ENCODE measurements at regions not wholly inside any gene's neighbourhood (a gene's known extent, or its start where the extent isn't known, plus 50 kb on each side); places are given as distances from the start of the nearest gene placed in this dataset.

DNA sequence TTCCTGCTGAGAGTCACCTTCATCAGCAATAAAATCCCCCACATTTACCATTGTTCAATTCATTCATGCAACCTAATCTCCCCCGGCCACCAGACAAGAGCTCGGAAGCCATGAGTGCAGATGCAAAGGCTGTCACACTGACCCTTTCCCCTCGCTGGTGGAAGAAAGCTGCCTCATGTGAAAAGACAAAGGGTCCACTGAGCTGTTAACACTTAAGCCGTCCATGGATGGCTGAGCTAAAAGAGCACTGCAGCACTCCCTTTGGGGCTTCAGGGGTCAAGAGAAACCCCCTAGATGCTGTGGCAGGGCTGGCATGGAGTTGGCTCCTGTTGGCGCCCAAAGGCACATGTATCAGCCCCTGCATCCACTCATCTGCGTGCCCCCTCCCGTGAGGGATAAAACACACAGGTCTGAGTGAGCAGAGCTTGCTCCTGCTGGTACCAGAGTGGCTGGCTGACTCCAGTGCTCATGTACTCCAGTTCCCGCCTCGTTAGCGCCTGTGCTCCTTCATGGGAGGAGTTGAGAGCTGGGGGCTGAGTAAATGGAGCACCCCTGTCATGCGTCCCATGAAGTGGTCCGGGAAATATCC lies 216.5 kb downstream of the PDHA2 start:
- Histone ChIP-seq H3K9me3 (ENCODE audit: insufficient read depth, low read length) (no peaks in the 10 kb centered on the region), H3K9ac (ENCODE audit: insufficient read length, low read depth) (no peak overlapping the region), H3K27me3 (ENCODE audit: insufficient read depth, insufficient read length) (no peaks in the 10 kb centered on the region), H3K4me3 (ENCODE audit: insufficient read length, low read depth) (no peak overlapping the region), H3K36me3 (ENCODE audit: insufficient read depth, insufficient read length, low read length) (no peaks in the 10 kb centered on the region), H3K4me1 (ENCODE audit: insufficient read depth, insufficient read length) (no peaks in the 10 kb centered on the region)
- no peak for TF ChIP-seq SUZ12 (IDR thresholded peaks at IDR 0.05; ENCODE audit: extremely low read depth, insufficient read depth, insufficient read length)
- no peak for TF ChIP-seq YY1 (IDR thresholded peaks at IDR 0.05; ENCODE audit: insufficient read depth, insufficient read length)
- TF ChIP-seq ZNF274 (IDR thresholded peaks at IDR 0.05; ENCODE audit: low read depth, low read length) = no peak
- no peak for DNase-seq (ENCODE audit: low read depth, low spot score)

DNA sequence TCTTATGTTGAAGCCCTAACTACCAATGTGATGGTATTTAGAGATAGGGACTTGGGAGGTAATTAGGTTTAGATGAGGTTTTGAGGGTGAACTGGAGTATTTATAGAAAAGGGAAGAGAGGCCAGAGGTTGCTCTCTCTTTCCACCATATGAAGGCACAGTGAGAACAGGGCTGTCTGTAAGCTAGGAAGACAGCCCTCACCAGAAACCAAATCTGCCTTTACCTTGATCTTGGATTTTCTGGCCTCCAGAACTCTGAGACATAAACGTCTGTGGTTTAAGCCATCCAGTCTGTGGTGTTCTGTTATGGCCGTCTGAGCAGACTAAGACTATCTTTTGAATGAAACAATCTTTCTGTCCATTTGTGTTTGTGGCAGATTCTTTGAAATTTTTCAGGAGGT lies 223.7 kb downstream of the PDHA2 start:
- H3K9ac ChIP-seq (ENCODE audit: insufficient read length, low read depth) = no peak overlapping the region
- no peaks in the 10 kb centered on the region; the same call in 1 of the 2 replicates for H3K9me3 ChIP-seq (ENCODE audit: insufficient read depth, low read length)
- DNase-seq (ENCODE audit: low read depth, low spot score) = no peak
- TF ChIP-seq YY1 (IDR thresholded peaks at IDR 0.05; ENCODE audit: insufficient read depth, insufficient read length) (no peak), SUZ12 (IDR thresholded peaks at IDR 0.05; ENCODE audit: extremely low read depth, insufficient read depth, insufficient read length) (no peak), ZNF274 (IDR thresholded peaks at IDR 0.05; ENCODE audit: low read depth, low read length) (no peak)
- no peaks in the 10 kb centered on the region for H3K27me3 ChIP-seq (ENCODE audit: insufficient read depth, insufficient read length)
- no peak overlapping the region for H3K4me3 ChIP-seq (ENCODE audit: insufficient read length, low read depth)
- no peaks in the 10 kb centered on the region for H3K4me1 ChIP-seq (ENCODE audit: insufficient read depth, insufficient read length)
- no peaks in the 10 kb centered on the region for H3K36me3 ChIP-seq (ENCODE audit: insufficient read depth, insufficient read length, low read length)

DNA sequence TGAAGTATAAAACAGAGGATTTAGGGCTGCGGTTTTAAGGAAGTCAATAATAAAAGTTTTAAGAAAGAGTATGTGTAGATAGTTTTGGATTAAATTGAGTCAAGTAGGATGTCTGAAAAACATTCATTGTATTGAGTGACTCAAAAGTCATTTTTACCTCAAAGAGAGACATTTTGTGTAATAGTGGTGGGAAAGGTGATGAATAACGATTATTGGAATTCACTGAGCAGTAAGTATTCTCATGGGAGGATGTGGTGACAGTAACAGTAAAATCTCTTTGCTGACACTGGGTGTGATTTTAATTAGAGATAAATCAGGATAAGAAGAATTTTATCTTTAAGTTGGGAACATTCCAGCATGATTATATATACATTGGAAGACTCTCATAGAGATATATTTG lies 233.6 kb downstream of the PDHA2 start:
- Histone ChIP-seq H3K4me1 (ENCODE audit: insufficient read depth, insufficient read length) (no peaks in the 10 kb centered on the region), H3K27me3 (ENCODE audit: insufficient read depth, insufficient read length) (no peaks in the 10 kb centered on the region), H3K9me3 (ENCODE audit: insufficient read depth, low read length) (no peaks in the 10 kb centered on the region), H3K4me3 (ENCODE audit: insufficient read length, low read depth) (no peak overlapping the region), H3K36me3 (ENCODE audit: insufficient read depth, insufficient read length, low read length) (no peaks in the 10 kb centered on the region), H3K9ac (ENCODE audit: insufficient read length, low read depth) (no peak overlapping the region)
- TF ChIP-seq ZNF274 (IDR thresholded peaks at IDR 0.05; ENCODE audit: low read depth, low read length) = no peak
- TF ChIP-seq SUZ12 (IDR thresholded peaks at IDR 0.05; ENCODE audit: extremely low read depth, insufficient read depth, insufficient read length) = no peak
- TF ChIP-seq YY1 (IDR thresholded peaks at IDR 0.05; ENCODE audit: insufficient read depth, insufficient read length) = no peak
- no peak for DNase-seq (ENCODE audit: low read depth, low spot score)

DNA sequence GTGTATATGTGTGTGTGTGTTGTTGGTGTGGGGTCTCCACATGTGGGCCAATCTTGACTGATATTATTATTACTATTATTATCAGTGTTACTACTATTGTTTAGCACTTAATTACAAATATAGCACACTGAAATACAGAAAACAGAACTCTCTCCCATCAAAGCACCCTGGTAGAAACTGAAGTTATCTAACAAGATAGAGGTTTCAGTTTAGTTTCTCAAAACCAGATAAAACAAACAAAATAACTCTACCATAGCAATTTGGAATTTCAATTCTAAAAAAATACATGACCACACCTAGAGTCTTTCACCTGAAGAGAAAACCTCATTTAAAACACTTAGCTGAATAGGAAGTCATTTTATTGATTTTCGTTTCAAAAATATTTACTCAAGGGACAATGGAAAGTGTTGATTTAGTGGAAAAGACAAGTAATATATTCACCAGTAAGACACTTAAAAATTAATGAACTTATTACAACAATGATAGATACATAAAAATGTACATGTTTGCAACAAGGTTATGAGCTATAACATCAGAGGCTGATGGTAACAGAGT lies 252.3 kb downstream of the PDHA2 start:
- H3K27me3 ChIP-seq (ENCODE audit: insufficient read depth, insufficient read length) = no peaks in the 10 kb centered on the region

DNA sequence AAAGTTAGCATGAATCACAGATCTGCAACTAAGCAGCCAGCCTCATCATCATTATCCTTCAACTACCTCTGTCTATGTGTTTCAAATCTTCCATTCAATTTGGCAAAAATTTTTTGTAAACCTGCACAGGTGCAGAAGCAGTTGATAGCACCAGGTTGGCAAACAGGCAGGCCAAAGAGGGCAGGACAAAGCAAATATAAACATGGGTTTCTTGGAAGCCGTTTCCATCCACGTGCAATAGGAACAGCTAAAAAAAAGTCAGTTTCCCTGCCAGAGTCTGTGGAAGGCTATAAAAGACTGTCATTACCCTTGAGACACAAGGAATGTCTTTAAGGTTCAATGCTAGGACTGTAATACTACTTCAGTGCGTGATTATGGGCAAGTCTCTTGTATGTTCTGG lies 253.2 kb downstream of the PDHA2 start:
- Histone ChIP-seq H3K27me3 (ENCODE audit: insufficient read depth, insufficient read length) (no peaks in the 10 kb centered on the region), H3K4me1 (ENCODE audit: insufficient read depth, insufficient read length) (no peaks in the 10 kb centered on the region), H3K36me3 (ENCODE audit: insufficient read depth, insufficient read length, low read length) (no peaks in the 10 kb centered on the region), H3K4me3 (ENCODE audit: insufficient read length, low read depth) (no peak overlapping the region), H3K9ac (ENCODE audit: insufficient read length, low read depth) (no peak overlapping the region), H3K9me3 (ENCODE audit: insufficient read depth, low read length) (no peaks in the 10 kb centered on the region)
- no peak for TF ChIP-seq ZNF274 (IDR thresholded peaks at IDR 0.05; ENCODE audit: low read depth, low read length)
- TF ChIP-seq YY1 (IDR thresholded peaks at IDR 0.05; ENCODE audit: insufficient read depth, insufficient read length) = no peak
- TF ChIP-seq SUZ12 (IDR thresholded peaks at IDR 0.05; ENCODE audit: extremely low read depth, insufficient read depth, insufficient read length) = no peak
- no peak for DNase-seq (ENCODE audit: low read depth, low spot score)

More for the DNA sequence above, 252.3 kb downstream of the PDHA2 start:
- Histone ChIP-seq H3K4me1 (ENCODE audit: insufficient read depth, insufficient read length) (no peaks in the 10 kb centered on the region), H3K36me3 (ENCODE audit: insufficient read depth, insufficient read length, low read length) (no peaks in the 10 kb centered on the region), H3K9ac (ENCODE audit: insufficient read length, low read depth) (no peak overlapping the region), H3K4me3 (ENCODE audit: insufficient read length, low read depth) (no peak overlapping the region), H3K9me3 (ENCODE audit: insufficient read depth, low read length) (no peaks in the 10 kb centered on the region)
- TF ChIP-seq ZNF274 (IDR thresholded peaks at IDR 0.05; ENCODE audit: low read depth, low read length) (no peak), YY1 (IDR thresholded peaks at IDR 0.05; ENCODE audit: insufficient read depth, insufficient read length) (no peak), SUZ12 (IDR thresholded peaks at IDR 0.05; ENCODE audit: extremely low read depth, insufficient read depth, insufficient read length) (no peak)
- no peak for DNase-seq (ENCODE audit: low read depth, low spot score)

DNA sequence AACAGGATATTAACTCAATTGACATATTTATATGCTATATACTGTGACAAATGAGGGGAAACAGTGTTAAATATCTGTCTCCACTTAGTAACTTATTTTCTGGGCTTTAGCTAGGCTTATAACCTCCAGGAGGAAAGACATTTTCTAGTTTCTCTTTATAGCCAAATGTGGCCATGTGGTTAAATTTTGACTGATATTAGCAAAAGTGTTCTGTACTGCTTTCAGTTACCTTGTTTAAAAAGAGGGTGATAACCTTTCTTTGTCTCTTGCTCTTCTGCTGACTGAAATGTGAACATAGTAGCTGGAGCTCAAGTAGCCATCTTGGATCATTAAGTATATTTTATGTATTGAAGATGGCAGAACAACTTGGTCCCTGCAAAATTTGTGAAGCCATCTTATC lies 253.7 kb downstream of the PDHA2 start:
- DNase-seq (ENCODE audit: low read depth, low spot score) = no peak
- Histone ChIP-seq H3K9me3 (ENCODE audit: insufficient read depth, low read length) (no peaks in the 10 kb centered on the region), H3K9ac (ENCODE audit: insufficient read length, low read depth) (no peak overlapping the region)

DNA sequence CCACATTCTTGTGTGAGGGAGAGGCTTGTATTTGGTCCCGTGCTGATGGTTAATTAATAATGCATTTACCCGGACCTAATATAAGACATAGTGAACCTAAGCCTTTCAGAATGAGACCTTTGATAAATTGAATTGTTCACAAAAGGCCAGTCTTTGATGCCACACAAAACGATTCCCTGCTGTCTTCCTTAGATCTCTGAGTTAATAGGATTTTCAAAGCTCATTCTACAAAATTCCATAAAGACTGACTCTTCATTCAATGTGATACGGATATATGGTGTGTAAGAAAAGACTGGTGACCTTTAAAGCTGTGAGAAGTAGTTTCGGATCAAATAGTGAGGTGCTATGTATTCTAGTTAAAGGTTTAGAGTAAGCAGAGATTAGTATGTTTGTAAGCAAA lies 254.3 kb downstream of the PDHA2 start:
- no peak for DNase-seq (ENCODE audit: low read depth, low spot score)
- Histone ChIP-seq H3K9me3 (ENCODE audit: insufficient read depth, low read length) (no peaks in the 10 kb centered on the region), H3K9ac (ENCODE audit: insufficient read length, low read depth) (no peak overlapping the region), H3K4me3 (ENCODE audit: insufficient read length, low read depth) (no peak overlapping the region), H3K36me3 (ENCODE audit: insufficient read depth, insufficient read length, low read length) (no peaks in the 10 kb centered on the region), H3K27me3 (ENCODE audit: insufficient read depth, insufficient read length) (no peaks in the 10 kb centered on the region), H3K4me1 (ENCODE audit: insufficient read depth, insufficient read length) (no peaks in the 10 kb centered on the region)
- no peak for TF ChIP-seq SUZ12 (IDR thresholded peaks at IDR 0.05; ENCODE audit: extremely low read depth, insufficient read depth, insufficient read length)
- no peak for TF ChIP-seq YY1 (IDR thresholded peaks at IDR 0.05; ENCODE audit: insufficient read depth, insufficient read length)
- no peak for TF ChIP-seq ZNF274 (IDR thresholded peaks at IDR 0.05; ENCODE audit: low read depth, low read length)

More for the DNA sequence above, 253.7 kb downstream of the PDHA2 start:
- no peaks in the 10 kb centered on the region for H3K36me3 ChIP-seq (ENCODE audit: insufficient read depth, insufficient read length, low read length)
- H3K4me3 ChIP-seq (ENCODE audit: insufficient read length, low read depth) = no peak overlapping the region
- H3K27me3 ChIP-seq (ENCODE audit: insufficient read depth, insufficient read length) = no peaks in the 10 kb centered on the region
- H3K4me1 ChIP-seq (ENCODE audit: insufficient read depth, insufficient read length) = no peaks in the 10 kb centered on the region
- no peak for TF ChIP-seq YY1 (IDR thresholded peaks at IDR 0.05; ENCODE audit: insufficient read depth, insufficient read length)
- no peak for TF ChIP-seq SUZ12 (IDR thresholded peaks at IDR 0.05; ENCODE audit: extremely low read depth, insufficient read depth, insufficient read length)
- no peak for TF ChIP-seq ZNF274 (IDR thresholded peaks at IDR 0.05; ENCODE audit: low read depth, low read length)
